Thyroid gland (tissue), 4 donors: ENCODE measurements at regions not wholly inside any gene's neighbourhood (a gene's known extent, or its start where the extent isn't known, plus 50 kb on each side); places are given as distances from the start of the nearest gene placed in this dataset.

Experiments
- POLR2A ChIP-seq, 2 donors: fragments of 450-650 bp; IDR thresholded peaks; one replicate each; pipeline ENCODE4 v1.6.1; 2017; ENCODE audit warnings: antibody characterized with exemption in 2 of 2, mild to moderate bottlenecking in 2 of 2, moderate library complexity in 1 of 2
- TF ChIP-seq, protein P1 (sequence below), 6 experiments: fragments of 200-600 bp in 3 of 6; fragments of 450-650 bp in 3 of 6; sonication (generic) in 3 of 6; IDR thresholded peaks; one replicate each; pipeline ENCODE4 v1.5.1; 2016 to 2019; ENCODE audit warnings: antibody characterized with exemption in 6 of 6, mild to moderate bottlenecking in 2 of 6, inconsistent platforms in 1 of 6, moderate library complexity in 1 of 6

- TF ChIP-seq POLR2A (IDR thresholded peaks at IDR 0.05), result no peak
- TF ChIP-seq, protein P1, sequence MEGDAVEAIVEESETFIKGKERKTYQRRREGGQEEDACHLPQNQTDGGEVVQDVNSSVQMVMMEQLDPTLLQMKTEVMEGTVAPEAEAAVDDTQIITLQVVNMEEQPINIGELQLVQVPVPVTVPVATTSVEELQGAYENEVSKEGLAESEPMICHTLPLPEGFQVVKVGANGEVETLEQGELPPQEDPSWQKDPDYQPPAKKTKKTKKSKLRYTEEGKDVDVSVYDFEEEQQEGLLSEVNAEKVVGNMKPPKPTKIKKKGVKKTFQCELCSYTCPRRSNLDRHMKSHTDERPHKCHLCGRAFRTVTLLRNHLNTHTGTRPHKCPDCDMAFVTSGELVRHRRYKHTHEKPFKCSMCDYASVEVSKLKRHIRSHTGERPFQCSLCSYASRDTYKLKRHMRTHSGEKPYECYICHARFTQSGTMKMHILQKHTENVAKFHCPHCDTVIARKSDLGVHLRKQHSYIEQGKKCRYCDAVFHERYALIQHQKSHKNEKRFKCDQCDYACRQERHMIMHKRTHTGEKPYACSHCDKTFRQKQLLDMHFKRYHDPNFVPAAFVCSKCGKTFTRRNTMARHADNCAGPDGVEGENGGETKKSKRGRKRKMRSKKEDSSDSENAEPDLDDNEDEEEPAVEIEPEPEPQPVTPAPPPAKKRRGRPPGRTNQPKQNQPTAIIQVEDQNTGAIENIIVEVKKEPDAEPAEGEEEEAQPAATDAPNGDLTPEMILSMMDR (IDR thresholded peaks at IDR 0.05), result no peak
Observed at GRCh38 chr10:3452683-3453361, 280.2 kb upstream of the PITRM1 start.
